Right atrium auricular region (tissue), 2 donors: ENCODE measurements at regions not wholly inside any gene's neighbourhood (a gene's known extent, or its start where the extent isn't known, plus 50 kb on each side); places are given as distances from the start of the nearest gene placed in this dataset.

Experiments
- DNase-seq: peaks from one replicate; pipeline ENCODE4 v3.0.0-alpha.2; 2019; ENCODE audit warnings: low spot score
- H3K27ac ChIP-seq, 2 donors: fragments of 200-600 bp; sonication (generic); 1 replicate in 1 of 2; 2 replicates in 1 of 2; pipeline ENCODE4 v1.5.1; 2016 to 2019
- H3K27me3 ChIP-seq, 2 donors: fragments of 200-600 bp; sonication (generic); one replicate each; pipeline versions ENCODE4 v1.5.1 to v1.6.0; 2017 to 2019
- H3K36me3 ChIP-seq: fragments of 200-600 bp; sonication (generic); one replicate; pipeline ENCODE4 v1.5.1; 2016
- H3K4me1 ChIP-seq, 2 donors: fragments of 200-600 bp; sonication (generic); one replicate each; pipeline versions ENCODE4 v1.5.1 to v1.6.0; 2017 to 2019
- H3K4me3 ChIP-seq, 2 donors: fragments of 200-600 bp; sonication (generic); 1 replicate in 1 of 2; 2 replicates in 1 of 2; pipeline ENCODE4 v1.5.1; 2017 to 2019; ENCODE audit warnings: mild to moderate bottlenecking in 1 of 2, moderate library complexity in 1 of 2
- H3K9me3 ChIP-seq, 2 donors: fragments of 200-600 bp; sonication (generic); one replicate each; pipeline ENCODE4 v1.5.1; 2019
- CTCF ChIP-seq, 2 donors: fragments of 200-600 bp; sonication (generic); IDR thresholded peaks; one replicate each; pipeline ENCODE4 v1.5.1; 2019; ENCODE audit warnings: antibody characterized with exemption in 2 of 2

GRCh38 chr12:111072299-111072698 lies 151.9 kb upstream of the MYL2 start:
- H3K9me3 ChIP-seq, result peaks cover 0 to 11% of the 10 kb centered on the region in 2 donors
- no peak overlapping the region for H3K4me3 ChIP-seq
- no peak for TF ChIP-seq CTCF (IDR thresholded peaks at IDR 0.05)
- H3K27me3 ChIP-seq, result no peaks in the 10 kb centered on the region
- no peaks in the 10 kb centered on the region for H3K36me3 ChIP-seq
- no peak for DNase-seq
- no peak overlapping the region for H3K27ac ChIP-seq
- H3K4me1 ChIP-seq, result no peaks in the 10 kb centered on the region

GRCh38 chr12:111069886-111070285 lies 149.5 kb upstream of the MYL2 start:
- Histone ChIP-seq H3K4me1 (no peaks in the 10 kb centered on the region), H3K27me3 (no peaks in the 10 kb centered on the region), H3K9me3 (peaks cover 0 to 11% of the 10 kb centered on the region in 2 donors), H3K27ac (no peak overlapping the region), H3K4me3 (no peak overlapping the region), H3K36me3 (no peaks in the 10 kb centered on the region)
- TF ChIP-seq CTCF (IDR thresholded peaks at IDR 0.05), result no peak
- no peak for DNase-seq

GRCh38 chr12:111068290-111068689 lies 147.9 kb upstream of the MYL2 start:
- Histone ChIP-seq H3K27ac (no peak overlapping the region), H3K9me3 (peaks cover 0 to 11% of the 10 kb centered on the region in 2 donors), H3K4me3 (no peak overlapping the region), H3K27me3 (no peaks in the 10 kb centered on the region), H3K36me3 (no peaks in the 10 kb centered on the region), H3K4me1 (no peaks in the 10 kb centered on the region)
- no peak for TF ChIP-seq CTCF (IDR thresholded peaks at IDR 0.05)
- DNase-seq, result no peak

GRCh38 chr12:111067498-111067897 lies 147.1 kb upstream of the MYL2 start:
- no peak overlapping the region for H3K27ac ChIP-seq
- no peak for DNase-seq
- H3K9me3 ChIP-seq, result peaks cover 0 to 11% of the 10 kb centered on the region in 2 donors
- no peaks in the 10 kb centered on the region for H3K4me1 ChIP-seq
- no peaks in the 10 kb centered on the region for H3K27me3 ChIP-seq
- no peak overlapping the region for H3K4me3 ChIP-seq
- TF ChIP-seq CTCF (IDR thresholded peaks at IDR 0.05), result no peak
- H3K36me3 ChIP-seq, result no peaks in the 10 kb centered on the region

GRCh38 chr12:111066744-111067437 lies 146.5 kb upstream of the MYL2 start:
- Histone ChIP-seq H3K4me3 (no peak overlapping the region), H3K27me3 (no peaks in the 10 kb centered on the region), H3K9me3 (peaks cover 0 to 5% of the 10 kb centered on the region in 2 donors), H3K4me1 (no peaks in the 10 kb centered on the region), H3K27ac (no peak overlapping the region), H3K36me3 (no peaks in the 10 kb centered on the region)
- TF ChIP-seq CTCF (IDR thresholded peaks at IDR 0.05), result no peak
- no peak for DNase-seq

GRCh38 chr12:111064982-111065381 lies 144.6 kb upstream of the MYL2 start:
- no peaks in the 10 kb centered on the region for H3K9me3 ChIP-seq
- no peak overlapping the region for H3K27ac ChIP-seq
- no peaks in the 10 kb centered on the region for H3K27me3 ChIP-seq
- H3K4me1 ChIP-seq, result no peaks in the 10 kb centered on the region
- H3K4me3 ChIP-seq, result no peak overlapping the region
- DNase-seq, result no peak
- H3K36me3 ChIP-seq, result no peaks in the 10 kb centered on the region
- TF ChIP-seq CTCF (IDR thresholded peaks at IDR 0.05), result no peak
